ENCODE measurements at regions not wholly inside any gene's neighbourhood (a gene's known extent, or its start where the extent isn't known, plus 50 kb on each side); places are given as distances from the start of the nearest gene placed in this dataset.

DNA sequence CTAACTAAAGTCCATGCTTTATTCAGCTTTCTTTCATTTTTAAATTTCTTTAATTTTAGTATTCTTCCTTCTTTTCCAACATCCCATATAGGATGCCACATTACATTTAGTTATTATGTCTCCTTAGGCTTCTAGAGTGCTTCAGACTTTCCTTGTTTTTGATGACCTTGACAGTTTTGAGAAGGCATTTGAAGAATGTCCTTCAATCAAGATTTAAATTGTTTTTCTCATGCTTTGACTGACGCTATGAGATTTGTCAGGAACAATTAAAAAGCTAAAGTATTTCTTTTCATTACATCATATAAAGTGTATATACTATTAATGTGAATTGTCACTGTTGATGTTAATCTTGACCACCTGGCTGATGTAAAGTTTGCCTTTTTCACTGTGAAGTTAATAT lies 173.7 kb upstream of the LYPLAL1 start:
- H3K27me3 ChIP-seq (replicated peaks in 1 of 7): no peaks in the 10 kb centered on the region
- H3K4me3 ChIP-seq: no peak overlapping the region
- WGBS, 5 donors: 49 to 65% (median 63%) methylated on average over 1 of the region's 1 CpG
- TF ChIP-seq POLR2A (IDR thresholded peaks at IDR 0.05) (no peak), POLR2AphosphoS5 (IDR thresholded peaks at IDR 0.05) (no peak)
- TF ChIP-seq, protein P1, sequence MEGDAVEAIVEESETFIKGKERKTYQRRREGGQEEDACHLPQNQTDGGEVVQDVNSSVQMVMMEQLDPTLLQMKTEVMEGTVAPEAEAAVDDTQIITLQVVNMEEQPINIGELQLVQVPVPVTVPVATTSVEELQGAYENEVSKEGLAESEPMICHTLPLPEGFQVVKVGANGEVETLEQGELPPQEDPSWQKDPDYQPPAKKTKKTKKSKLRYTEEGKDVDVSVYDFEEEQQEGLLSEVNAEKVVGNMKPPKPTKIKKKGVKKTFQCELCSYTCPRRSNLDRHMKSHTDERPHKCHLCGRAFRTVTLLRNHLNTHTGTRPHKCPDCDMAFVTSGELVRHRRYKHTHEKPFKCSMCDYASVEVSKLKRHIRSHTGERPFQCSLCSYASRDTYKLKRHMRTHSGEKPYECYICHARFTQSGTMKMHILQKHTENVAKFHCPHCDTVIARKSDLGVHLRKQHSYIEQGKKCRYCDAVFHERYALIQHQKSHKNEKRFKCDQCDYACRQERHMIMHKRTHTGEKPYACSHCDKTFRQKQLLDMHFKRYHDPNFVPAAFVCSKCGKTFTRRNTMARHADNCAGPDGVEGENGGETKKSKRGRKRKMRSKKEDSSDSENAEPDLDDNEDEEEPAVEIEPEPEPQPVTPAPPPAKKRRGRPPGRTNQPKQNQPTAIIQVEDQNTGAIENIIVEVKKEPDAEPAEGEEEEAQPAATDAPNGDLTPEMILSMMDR (IDR thresholded peaks at IDR 0.05 in 8 of 11, conservative IDR thresholded peaks at IDR 0.05 in 3 of 11): no peak
- H3K9me3 ChIP-seq: peaks cover 0 to 18% (median 9%) of the 10 kb centered on the region in 8 donors
- intact Hi-C loops (cut with DNase I; ENCODE audit: low total_unique reads): no loop called here
- H3K4me1 ChIP-seq: no peaks in the 10 kb centered on the region
- H3K36me3 ChIP-seq: no peaks in the 10 kb centered on the region
- no peak for DNase-seq
- no peak overlapping the region for H3K27ac ChIP-seq

- no peaks in the 10 kb centered on the region for H3K27me3 ChIP-seq (replicated peaks in 1 of 7)
- no peak overlapping the region for H3K4me3 ChIP-seq
- TF ChIP-seq POLR2AphosphoS5 (IDR thresholded peaks at IDR 0.05) (no peak), POLR2A (IDR thresholded peaks at IDR 0.05) (no peak)
- TF ChIP-seq, protein P1 (IDR thresholded peaks at IDR 0.05 in 8 of 11, conservative IDR thresholded peaks at IDR 0.05 in 3 of 11): no peak
- no peak overlapping the region for H3K27ac ChIP-seq
- WGBS, 5 donors: 50 to 75% (median 66%) methylated on average over 1 of the region's 1 CpG
- H3K9me3 ChIP-seq: peaks cover 0 to 24% (median 15%) of the 10 kb centered on the region in 8 donors
- H3K36me3 ChIP-seq: no peaks in the 10 kb centered on the region
- intact Hi-C loops (cut with DNase I; ENCODE audit: low total_unique reads): no loop called here
- no peak for DNase-seq
- no peaks in the 10 kb centered on the region for H3K4me1 ChIP-seq
These were observed 173.0 kb upstream of the LYPLAL1 start for GRCh38 chr1:219000631-219001030.

DNA sequence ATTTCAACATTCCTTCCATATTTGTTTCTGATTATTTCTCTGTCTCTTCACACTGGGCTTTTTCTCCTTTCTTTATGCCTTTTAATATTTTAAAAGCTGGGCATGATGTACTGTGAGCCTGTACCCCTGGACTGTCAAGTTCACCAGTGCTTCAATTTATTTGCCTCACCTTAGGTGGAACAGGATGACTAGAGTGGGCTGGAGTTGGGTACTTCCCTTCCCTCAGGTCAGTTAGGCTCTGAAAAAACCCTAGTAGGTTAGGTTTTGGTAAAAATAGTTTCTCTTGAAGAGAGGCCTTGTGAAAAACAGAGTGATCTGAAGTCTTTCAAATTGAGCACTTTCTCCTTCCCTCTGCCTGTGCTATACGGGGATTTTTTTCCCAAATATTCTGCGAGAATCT lies 163.0 kb upstream of the LYPLAL1 start:
- Histone ChIP-seq H3K4me1 (no peaks in the 10 kb centered on the region), H3K36me3 (no peaks in the 10 kb centered on the region), H3K4me3 (no peak overlapping the region), H3K27me3 (replicated peaks in 1 of 7) (no peaks in the 10 kb centered on the region), H3K9me3 (peaks cover 0 to 10% (median 3%) of the 10 kb centered on the region in 8 donors), H3K27ac (no peak overlapping the region)
- intact Hi-C loops (cut with DNase I; ENCODE audit: low total_unique reads): no loop called here
- TF ChIP-seq POLR2AphosphoS5 (IDR thresholded peaks at IDR 0.05): no peak
- TF ChIP-seq, protein P1 (IDR thresholded peaks at IDR 0.05 in 8 of 11, conservative IDR thresholded peaks at IDR 0.05 in 3 of 11): no peak
- no peak for TF ChIP-seq POLR2A (IDR thresholded peaks at IDR 0.05)
- WGBS, 5 donors: 83 to 93% (median 86%) methylated on average over 2 of the region's 2 CpGs
- no peak for DNase-seq

DNA sequence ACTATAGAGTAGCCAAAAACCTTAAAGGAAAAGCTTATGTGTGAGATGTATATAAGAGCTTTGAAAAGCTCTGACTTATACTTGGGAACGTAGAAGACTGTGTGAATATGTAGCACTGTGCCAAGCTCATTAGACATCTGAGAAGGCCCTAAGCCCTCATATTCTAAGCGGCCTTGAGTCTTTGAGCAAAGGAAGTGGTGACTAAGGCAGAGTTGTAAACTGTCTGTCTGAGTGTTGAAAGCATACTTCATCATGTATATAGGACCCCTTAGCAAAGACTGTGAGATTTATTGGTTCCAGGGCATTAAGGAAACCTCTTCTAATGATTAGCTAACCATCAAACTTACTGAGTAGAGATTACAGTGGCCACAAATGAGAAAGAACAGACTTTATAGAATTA lies 153.3 kb upstream of the LYPLAL1 start:
- no peaks in the 10 kb centered on the region for H3K27me3 ChIP-seq (replicated peaks in 1 of 7)
- WGBS, 5 donors: 70 to 86% (median 77%) methylated on average over 2 of the region's 2 CpGs

More for the DNA sequence above, 153.3 kb upstream of the LYPLAL1 start:
- Histone ChIP-seq H3K36me3 (no peaks in the 10 kb centered on the region), H3K27ac (no peak overlapping the region), H3K4me3 (no peak overlapping the region), H3K9me3 (peaks cover 0 to 7% (median 0%) of the 10 kb centered on the region in 8 donors), H3K4me1 (no peaks in the 10 kb centered on the region)
- intact Hi-C loops (cut with DNase I; ENCODE audit: low total_unique reads): no loop called here
- TF ChIP-seq, protein P1 (IDR thresholded peaks at IDR 0.05 in 8 of 11, conservative IDR thresholded peaks at IDR 0.05 in 3 of 11): no peak
- TF ChIP-seq POLR2AphosphoS5 (IDR thresholded peaks at IDR 0.05) (no peak), POLR2A (IDR thresholded peaks at IDR 0.05) (no peak)
- no peak for DNase-seq
